HG02981 (cell line): ENCODE measurements at regions not wholly inside any gene's neighbourhood (a gene's known extent, or its start where the extent isn't known, plus 50 kb on each side); places are given as distances from the start of the nearest gene placed in this dataset.

Source experiments
- ATAC-seq: cut with Tn5 transposase; IDR thresholded peaks from one replicate; pipeline ENCODE4 v1.9.1; 2021; ENCODE audit warnings: mild to moderate bottlenecking, moderate library complexity; ENCODE audit not compliant: unreplicated experiment

- no peak for ATAC-seq
Observed at GRCh38 chr20:24079661-24080412, 91.3 kb upstream of the GGTLC1 start.

- ATAC-seq: no peak
Observed at GRCh38 chr20:24077145-24077544, 88.6 kb upstream of the GGTLC1 start.

GRCh38 chr20:24070679-24071078 is 82.1 kb upstream of the GGTLC1 start:
- ATAC-seq: no peak

GRCh38 chr20:24066076-24066700 is 77.6 kb upstream of the GGTLC1 start:
- ATAC-seq: no peak

GRCh38 chr20:24064915-24065314 is 76.3 kb upstream of the GGTLC1 start:
- ATAC-seq: no peak

GRCh38 chr20:24064092-24064491 is 75.5 kb upstream of the GGTLC1 start:
- ATAC-seq: no peak

GRCh38 chr20:24063100-24063499 is 74.5 kb upstream of the GGTLC1 start:
- no peak for ATAC-seq

- ATAC-seq: no peak
Observed at GRCh38 chr20:24060851-24061590, 72.4 kb upstream of the GGTLC1 start.

GRCh38 chr20:24059174-24059573 is 70.6 kb upstream of the GGTLC1 start:
- ATAC-seq: no peak

GRCh38 chr20:24056491-24056890 is 67.9 kb upstream of the GGTLC1 start:
- no peak for ATAC-seq

- ATAC-seq: no peak
Observed at GRCh38 chr20:24052599-24053275, 64.2 kb upstream of the GGTLC1 start.

- no peak for ATAC-seq
Observed at GRCh38 chr20:24051160-24051559, 62.6 kb upstream of the GGTLC1 start.

GRCh38 chr20:24050119-24050518 is 61.5 kb upstream of the GGTLC1 start:
- no peak for ATAC-seq

GRCh38 chr20:24049081-24049480 is 60.5 kb upstream of the GGTLC1 start:
- ATAC-seq: no peak

- ATAC-seq: no peak
Observed at GRCh38 chr20:24048024-24048611, 59.5 kb upstream of the GGTLC1 start.

GRCh38 chr20:24046888-24047287 is 58.3 kb upstream of the GGTLC1 start:
- no peak for ATAC-seq

- no peak for ATAC-seq
Observed at GRCh38 chr20:24045621-24046318, 57.2 kb upstream of the GGTLC1 start.

GRCh38 chr20:24043294-24043693 is 54.7 kb upstream of the GGTLC1 start:
- ATAC-seq: no peak

- no peak for ATAC-seq
Observed at GRCh38 chr20:24042646-24043045, 54.1 kb upstream of the GGTLC1 start.

GRCh38 chr20:24040896-24041459 is 52.4 kb upstream of the GGTLC1 start:
- no peak for ATAC-seq
